ENCODE measurements at regions not wholly inside any gene's neighbourhood (a gene's known extent, or its start where the extent isn't known, plus 50 kb on each side); places are given as distances from the start of the nearest gene placed in this dataset.
"Not testable (repeated sequence)": the region's sequence is repeated elsewhere in the genome, so short reads cannot be mapped to it uniquely, and the experiment has no call there.

DNA sequence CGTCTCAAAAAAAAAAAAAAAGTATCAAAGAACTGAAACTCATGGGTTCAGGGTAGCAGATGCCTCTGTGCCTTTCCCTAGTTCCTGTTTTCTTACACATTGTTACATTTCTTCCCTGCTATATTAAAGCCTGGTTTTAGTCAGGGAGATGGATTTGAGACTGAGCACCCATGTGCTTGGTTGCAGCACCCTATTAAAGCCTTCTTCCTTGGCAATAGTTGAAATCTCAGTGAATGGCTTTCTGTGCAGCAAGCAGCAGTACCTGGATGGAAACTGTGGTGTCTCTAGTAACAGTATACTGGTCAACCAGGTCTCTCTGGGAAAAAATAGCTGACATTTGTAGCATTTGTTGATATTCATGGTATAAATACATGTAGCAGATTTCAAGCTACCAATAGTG, 331.1 kb downstream of the ANKRD30A start:
- ATAC-seq, result no peak

DNA sequence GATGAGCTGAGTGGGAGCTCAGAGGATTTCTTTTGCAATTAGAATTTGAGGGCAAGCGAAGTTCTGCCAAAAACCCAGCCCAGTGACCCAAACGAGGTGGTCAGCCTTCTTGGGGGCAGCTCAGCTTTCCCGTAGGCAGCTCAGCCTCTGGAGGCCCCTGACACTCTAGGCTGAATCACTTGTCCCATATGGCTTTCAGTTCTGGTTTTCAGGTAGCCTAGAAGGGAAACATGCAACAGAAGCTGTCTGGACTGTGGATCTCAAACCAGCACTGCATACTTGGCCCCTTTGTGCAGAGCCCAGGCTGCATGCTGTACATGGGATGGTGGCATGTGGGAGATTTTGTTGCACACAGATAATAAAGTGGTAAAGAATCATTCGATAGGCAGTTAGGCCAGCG, 322.8 kb downstream of the ANKRD30A start:
- ATAC-seq, result no peak

DNA sequence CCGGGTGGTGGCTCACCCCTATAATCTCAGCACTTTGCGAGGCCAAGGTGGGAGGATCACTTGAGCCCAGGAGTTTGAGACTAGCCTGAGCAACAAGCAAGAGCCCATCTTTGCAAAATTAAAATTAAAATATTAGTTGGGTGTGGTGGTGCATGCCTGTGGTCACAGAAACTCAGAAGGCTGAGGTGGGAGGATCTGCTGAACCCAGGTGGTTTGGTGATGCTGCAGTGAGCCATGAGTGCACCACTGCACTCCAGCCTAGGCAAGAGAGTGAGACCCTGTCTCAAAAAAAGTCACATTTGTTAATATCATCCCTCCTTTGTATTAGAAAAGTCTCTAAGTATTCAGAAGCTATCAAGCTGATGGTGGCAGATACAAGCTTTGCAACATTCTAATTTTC, 317.5 kb downstream of the ANKRD30A start:
- ATAC-seq, result no peak

DNA sequence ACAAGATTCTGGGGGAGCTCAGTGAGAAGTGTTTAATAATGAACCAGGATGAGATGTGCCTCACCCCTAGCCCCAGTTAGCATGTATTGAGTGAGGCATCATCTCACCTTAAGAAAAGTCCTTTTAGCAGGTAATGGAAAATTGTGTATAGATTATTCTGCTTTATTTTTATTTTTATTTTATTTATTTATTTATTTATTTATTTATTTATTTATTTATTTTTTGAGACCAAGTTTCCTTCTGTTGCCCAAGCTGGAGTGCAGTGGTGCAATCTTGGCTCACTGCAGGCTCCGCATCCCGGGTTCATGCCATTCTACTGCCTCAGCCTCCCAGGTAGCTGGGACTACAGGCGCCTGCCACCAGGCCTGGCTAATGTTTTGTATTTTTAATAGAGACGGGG, 315.8 kb downstream of the ANKRD30A start:
- not testable (repeated sequence) for ATAC-seq

DNA sequence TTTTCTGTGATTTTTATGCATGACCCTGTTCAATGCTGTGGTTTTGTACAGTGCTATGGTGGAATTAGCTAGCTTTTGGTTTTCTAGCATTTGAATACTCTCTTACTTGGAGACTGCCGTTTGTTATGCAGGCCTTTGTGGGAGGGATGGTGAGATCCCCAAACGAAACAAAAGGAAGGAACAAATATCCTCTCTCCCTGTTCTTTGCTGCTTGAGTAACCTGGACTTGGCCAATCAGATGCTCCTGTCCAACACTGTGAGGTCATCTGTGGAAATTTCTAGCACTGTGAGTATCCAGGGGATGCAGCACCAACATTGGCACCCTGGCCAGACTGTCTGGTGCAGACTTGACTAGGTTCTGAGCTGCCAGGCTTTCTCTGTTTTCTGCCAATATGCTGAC, 314.4 kb downstream of the ANKRD30A start:
- no peak for ATAC-seq

DNA sequence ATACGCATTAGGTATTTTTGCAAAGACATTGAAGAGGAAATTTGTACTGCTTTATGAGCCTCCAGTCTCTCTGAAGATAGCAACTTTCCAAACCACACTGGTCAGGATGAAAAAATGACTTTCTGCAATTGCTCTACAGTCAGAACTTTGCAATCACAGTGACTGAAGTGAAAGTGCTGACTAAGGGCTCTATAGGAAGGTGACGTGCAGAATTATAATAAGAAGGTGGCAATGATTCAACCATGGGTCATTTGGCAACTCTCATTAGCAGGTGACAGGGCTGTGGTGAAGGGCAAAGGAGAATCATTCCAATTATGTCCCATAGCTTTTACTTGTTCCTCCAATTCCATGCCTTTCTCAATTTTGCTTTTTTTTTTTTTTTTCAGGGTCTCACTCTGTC, 311.0 kb downstream of the ANKRD30A start:
- ATAC-seq, result no peak

DNA sequence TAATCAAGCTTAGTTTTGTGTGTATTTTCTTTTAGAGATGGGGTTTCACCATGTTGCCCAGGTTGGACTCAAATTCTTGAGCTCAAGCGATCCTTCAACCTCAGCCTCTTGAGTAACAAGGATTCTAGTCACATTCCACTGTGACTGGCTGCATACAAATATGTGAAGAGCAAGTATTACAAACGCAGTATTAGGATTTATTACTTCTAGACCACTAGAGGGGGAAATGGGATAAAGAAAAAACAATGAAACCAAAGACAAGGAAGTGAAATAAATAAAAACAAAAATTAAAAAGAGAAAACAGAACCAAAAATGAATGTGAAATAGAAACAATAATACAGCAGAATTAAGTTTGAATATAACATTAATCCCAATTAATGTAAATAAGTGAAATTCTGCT, 308.7 kb downstream of the ANKRD30A start:
- ATAC-seq, result no peak
